MCF 10A (cell line): ENCODE measurements at regions not wholly inside any gene's neighbourhood (a gene's known extent, or its start where the extent isn't known, plus 50 kb on each side); places are given as distances from the start of the nearest gene placed in this dataset.
A peak's percentile ranks its signal among the peaks of the same experiment; 100 is the strongest.

ENCODE experiments used
- BruUV-seq: library from RNA; stranded (reverse); fragments of 400-500 nt; replicated peaks from 2 replicates; lab custom pipeline; 2021; lab: Mats Ljungman, UMichigan
- CTCF ChIA-PET: fragments of 300-600 bp; sonication (Branson Sonifier 250); formaldehyde crosslinking; extraction: SDS; loops from one replicate; lab custom pipeline; 2021; ENCODE audit warnings: antibody characterized with exemption, inconsistent platforms; lab: Yijun Ruan, JAX
- POLR2A ChIA-PET: fragments of 300-600, 350-650 bp; sonication (Branson Sonifier 250); formaldehyde crosslinking; extraction: SDS; loops from one replicate; lab custom pipeline; 2020; ENCODE audit warnings: antibody characterized with exemption, inconsistent platforms; lab: Yijun Ruan, JAX
- DNase-seq: peaks from one replicate; pipeline ENCODE4 v3.0.0-alpha.2; 2018; ENCODE audit not compliant: unreplicated experiment
- H3K27ac Mint-ChIP-seq: one replicate; pipeline ENCODE4 v1.8.0; 2022; ENCODE audit warnings: mild to moderate bottlenecking, low read depth, mixed read lengths; ENCODE audit not compliant: unreplicated experiment
- H3K27me3 Mint-ChIP-seq: one replicate; pipeline ENCODE4 v1.8.0; 2022; ENCODE audit warnings: mixed read lengths; ENCODE audit not compliant: insufficient read depth, unreplicated experiment
- H3K36me3 Mint-ChIP-seq: one replicate; pipeline ENCODE4 v1.8.0; 2022; ENCODE audit warnings: mild to moderate bottlenecking, moderate library complexity, mixed read lengths; ENCODE audit not compliant: insufficient read depth, unreplicated experiment
- H3K4me1 Mint-ChIP-seq: one replicate; pipeline ENCODE4 v1.8.0; 2022; ENCODE audit warnings: mixed read lengths; ENCODE audit not compliant: insufficient read depth, unreplicated experiment
- H3K4me3 Mint-ChIP-seq: one replicate; pipeline ENCODE4 v1.8.0; 2022; ENCODE audit warnings: mild to moderate bottlenecking, moderate library complexity, mixed read lengths; ENCODE audit not compliant: unreplicated experiment
- H3K9me3 Mint-ChIP-seq: one replicate; pipeline ENCODE4 v1.8.0; 2022; ENCODE audit warnings: mixed read lengths; ENCODE audit not compliant: unreplicated experiment
- CTCF ChIP-seq: fragments of 200-600 bp; IDR thresholded peaks from one replicate; pipeline ENCODE4 v1.8.0; 2022; ENCODE audit warnings: antibody characterized with exemption, mild to moderate bottlenecking; ENCODE audit not compliant: unreplicated experiment
- intact Hi-C: fragments of 100-400 bp; cut with micrococcal nuclease; formaldehyde crosslinking; loops from 2 replicates; pipeline ENCODE4 v1.14.1; 2022

DNA sequence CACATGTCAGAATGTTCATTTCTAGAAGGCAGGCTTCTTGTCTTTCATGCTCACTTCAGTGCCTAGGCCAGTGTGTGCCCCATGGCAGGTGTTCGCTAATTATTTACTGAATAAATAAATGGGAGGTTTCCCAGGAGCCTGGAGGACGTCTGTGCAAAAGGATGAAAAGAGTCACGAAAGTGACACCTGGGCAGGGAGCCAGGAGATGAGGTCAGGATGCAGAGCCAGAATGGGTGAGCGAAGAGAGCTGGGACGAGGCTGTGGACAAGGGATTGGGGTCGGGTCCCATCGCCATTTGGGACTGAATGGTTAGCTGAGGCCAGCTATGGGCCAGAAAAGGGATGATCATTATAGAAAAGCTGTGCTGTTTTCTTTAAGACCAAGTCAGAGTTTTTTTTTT lies 560.4 kb downstream of the TBC1D22A start:
- Mint-ChIP-seq H3K4me3 (no peak overlapping the region), H3K27me3 (no peaks in the 10 kb centered on the region), H3K27ac (no peak overlapping the region), H3K36me3 (no peaks in the 10 kb centered on the region), H3K4me1 (peaks cover 14% of the 10 kb centered on the region), H3K9me3 (no peaks in the 10 kb centered on the region)
- TF ChIP-seq CTCF, result no peak
- intact Hi-C loops, result no loop called here
- CTCF ChIA-PET, result interaction anchor here (0.5 kb wide), 1 partner anchor 15 kb away, joined by 3 read pairs; no protein-coding TSS in a partner anchor
- POLR2A ChIA-PET, result interaction anchor here (0.6 kb wide), 1 partner anchor 43 kb away, joined by 4 read pairs; no protein-coding TSS in a partner anchor
- no TSS peak for BruUV-seq
- no peak for DNase-seq

DNA sequence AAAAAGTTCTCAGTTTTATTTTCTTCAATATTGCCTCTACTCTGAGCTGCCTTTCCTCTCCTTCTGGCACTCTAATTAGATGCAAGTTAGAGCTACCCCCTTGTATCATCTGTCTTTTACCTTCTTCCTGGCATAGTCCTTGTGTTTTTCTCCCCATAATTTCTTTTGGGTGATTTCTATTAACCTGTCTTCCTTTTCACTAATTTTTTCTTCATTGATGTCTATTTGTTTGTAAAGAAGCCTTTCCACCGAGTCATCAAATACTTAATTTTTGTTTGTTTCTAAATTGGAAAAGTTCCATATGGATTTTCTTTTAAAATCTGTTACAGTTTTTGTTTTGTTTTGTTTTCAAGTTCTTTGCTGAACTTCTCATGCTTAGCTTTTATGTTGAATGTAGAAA lies 558.1 kb downstream of the TBC1D22A start:
- no TSS peak for BruUV-seq
- no peaks in the 10 kb centered on the region for H3K27me3 Mint-ChIP-seq
- POLR2A ChIA-PET, result interaction anchor here (0.5 kb wide), 1 partner anchor 181 kb away, joined by 3 read pairs; no protein-coding TSS in a partner anchor

DNA sequence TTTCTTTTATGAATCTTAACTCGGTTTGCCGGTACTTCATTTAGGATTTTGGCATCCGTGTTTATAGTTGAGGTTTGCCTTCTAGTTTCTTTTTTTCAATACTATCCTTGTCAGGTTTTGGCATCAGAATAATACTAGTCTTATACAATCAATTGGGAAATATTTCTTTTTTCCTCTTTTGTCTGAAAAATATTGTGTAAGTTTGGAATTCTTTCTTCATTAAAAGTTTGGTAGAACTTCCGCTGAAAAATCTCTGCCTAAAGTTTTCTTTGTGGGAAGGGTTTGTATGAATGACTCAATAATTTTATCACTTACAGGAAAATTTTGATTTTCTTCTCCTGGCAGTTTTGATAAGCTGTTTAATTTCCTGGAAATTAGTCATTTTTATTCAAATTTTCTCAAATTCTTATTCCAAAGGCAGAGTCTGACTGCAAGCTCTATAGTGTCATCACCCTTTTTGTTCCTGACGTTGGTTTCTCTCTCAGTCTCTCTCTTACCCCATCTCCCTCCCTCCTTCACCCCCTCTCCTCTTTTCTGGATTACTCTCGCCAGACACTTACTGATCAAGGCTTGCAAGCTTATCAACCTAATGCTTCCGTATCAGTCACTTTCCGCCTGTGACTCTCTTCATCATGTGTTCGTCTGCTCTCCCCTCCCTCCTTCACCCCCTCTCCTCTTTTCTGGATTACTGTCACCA lies 555.7 kb downstream of the TBC1D22A start:
- CTCF ChIA-PET, result no interaction called here
- H3K27ac Mint-ChIP-seq, result peak overlapping the region; percentile 29
- POLR2A ChIA-PET, result no interaction called here
- peaks cover 8% of the 10 kb centered on the region for H3K4me1 Mint-ChIP-seq
- BruUV-seq, result no TSS peak
- no peak overlapping the region for H3K4me3 Mint-ChIP-seq
- no peak for DNase-seq
- H3K27me3 Mint-ChIP-seq, result no peaks in the 10 kb centered on the region
- intact Hi-C loops, result no loop called here
- no peaks in the 10 kb centered on the region for H3K36me3 Mint-ChIP-seq
- peaks cover 10% of the 10 kb centered on the region for H3K9me3 Mint-ChIP-seq
- TF ChIP-seq CTCF, result no peak

More for the DNA sequence above, 558.1 kb downstream of the TBC1D22A start:
- CTCF ChIA-PET, result interaction anchor here (0.5 kb wide), 1 partner anchor 60 kb away, joined by 3 read pairs; no protein-coding TSS in a partner anchor
- H3K4me3 Mint-ChIP-seq, result no peak overlapping the region
- no peaks in the 10 kb centered on the region for H3K9me3 Mint-ChIP-seq
- no peak for DNase-seq
- intact Hi-C loops, result no loop called here
- no peak for TF ChIP-seq CTCF
- peaks cover 8% of the 10 kb centered on the region for H3K4me1 Mint-ChIP-seq
- no peaks in the 10 kb centered on the region for H3K36me3 Mint-ChIP-seq
- H3K27ac Mint-ChIP-seq, result no peak overlapping the region

DNA sequence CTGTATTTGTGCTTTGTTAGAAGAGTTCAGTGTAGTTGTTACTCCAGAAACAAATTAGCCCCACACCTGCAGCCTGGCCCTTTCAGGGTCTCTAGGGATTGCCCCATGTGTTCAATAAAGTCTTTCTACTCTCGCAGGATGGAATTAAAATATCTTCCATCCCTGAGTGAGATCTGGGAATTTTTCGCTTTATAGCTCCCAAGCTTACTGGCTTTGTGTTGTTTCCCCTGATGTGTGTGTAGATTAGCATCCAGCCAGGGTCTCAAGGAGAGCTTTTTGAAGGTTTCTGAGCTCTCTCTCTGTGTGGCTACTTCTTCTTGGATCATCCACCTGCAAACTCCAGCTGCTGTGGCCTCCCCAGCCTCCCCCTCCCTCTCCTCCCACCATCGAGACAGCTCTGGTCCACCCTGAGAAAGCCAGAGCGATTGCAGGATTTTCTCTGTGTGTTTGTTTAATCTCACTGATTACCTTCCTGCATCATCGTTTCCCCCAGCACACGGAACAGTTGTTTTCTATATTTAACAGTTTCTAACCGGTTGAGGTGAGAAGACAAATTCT lies 553.5 kb downstream of the TBC1D22A start:
- no peak overlapping the region for H3K4me3 Mint-ChIP-seq
- POLR2A ChIA-PET, result no interaction called here
- no peaks in the 10 kb centered on the region for H3K27me3 Mint-ChIP-seq
- TF ChIP-seq CTCF, result no peak
- H3K4me1 Mint-ChIP-seq, result peaks cover 15% of the 10 kb centered on the region
- CTCF ChIA-PET, result no interaction called here
- H3K9me3 Mint-ChIP-seq, result peaks cover 10% of the 10 kb centered on the region
- no peaks in the 10 kb centered on the region for H3K36me3 Mint-ChIP-seq
- no TSS peak for BruUV-seq
- intact Hi-C loops, result no loop called here
- no peak for DNase-seq
- H3K27ac Mint-ChIP-seq, result no peak overlapping the region
